COR-L47 (cell line): ENCODE measurements at regions not wholly inside any gene's neighbourhood (a gene's known extent, or its start where the extent isn't known, plus 50 kb on each side); places are given as distances from the start of the nearest gene placed in this dataset.

Experiments used
- DNase-seq: peaks from one replicate; lab custom pipeline; 2025; lab: John Stamatoyannopoulos, UW

- no peak for DNase-seq
These were observed 799.4 kb upstream of the TENM4 start for GRCh38 chr11:80240245-80240644.

GRCh38 chr11:80239217-80239616, 798.4 kb upstream of the TENM4 start:
- DNase-seq = no peak

- no peak for DNase-seq
These were observed 787.1 kb upstream of the TENM4 start for GRCh38 chr11:80227915-80228314.

GRCh38 chr11:80214413-80214812, 773.6 kb upstream of the TENM4 start:
- no peak for DNase-seq

- no peak for DNase-seq
These were observed 770.8 kb upstream of the TENM4 start for GRCh38 chr11:80211673-80212072.

- no peak for DNase-seq
These were observed 763.2 kb upstream of the TENM4 start for GRCh38 chr11:80204021-80204420.

- DNase-seq = no peak
These were observed 756.2 kb upstream of the TENM4 start for GRCh38 chr11:80196932-80197554.

GRCh38 chr11:80196041-80196440, 755.2 kb upstream of the TENM4 start:
- DNase-seq = no peak

GRCh38 chr11:80194625-80195024, 753.8 kb upstream of the TENM4 start:
- no peak for DNase-seq

GRCh38 chr11:80194016-80194415, 753.2 kb upstream of the TENM4 start:
- DNase-seq = no peak

- no peak for DNase-seq
These were observed 747.3 kb upstream of the TENM4 start for GRCh38 chr11:80188076-80188627.

- DNase-seq = no peak
These were observed 745.9 kb upstream of the TENM4 start for GRCh38 chr11:80186692-80187091.

- no peak for DNase-seq
These were observed 742.1 kb upstream of the TENM4 start for GRCh38 chr11:80182901-80183300.

- no peak for DNase-seq
These were observed 732.7 kb upstream of the TENM4 start for GRCh38 chr11:80173371-80174136.

- DNase-seq = no peak
These were observed 728.0 kb upstream of the TENM4 start for GRCh38 chr11:80168796-80169195.

- no peak for DNase-seq
These were observed 726.9 kb upstream of the TENM4 start for GRCh38 chr11:80167766-80168165.

GRCh38 chr11:80165744-80166143, 724.9 kb upstream of the TENM4 start:
- DNase-seq = no peak

- DNase-seq = no peak
These were observed 722.6 kb upstream of the TENM4 start for GRCh38 chr11:80163441-80163840.

- no peak for DNase-seq
These were observed 722.2 kb upstream of the TENM4 start for GRCh38 chr11:80163011-80163410.

GRCh38 chr11:80162387-80162786, 721.6 kb upstream of the TENM4 start:
- no peak for DNase-seq

- DNase-seq = no peak
These were observed 716.6 kb upstream of the TENM4 start for GRCh38 chr11:80157447-80157846.

GRCh38 chr11:80156062-80156461, 715.2 kb upstream of the TENM4 start:
- DNase-seq = no peak

- DNase-seq = peak; percentile 44
These were observed 714.7 kb upstream of the TENM4 start for GRCh38 chr11:80155412-80156017.
